ENCODE measurements at regions not wholly inside any gene's neighbourhood (a gene's known extent, or its start where the extent isn't known, plus 50 kb on each side); places are given as distances from the start of the nearest gene placed in this dataset.

- TF ChIP-seq CTCF (IDR thresholded peaks at IDR 0.05; ENCODE audit: insufficient read depth, low read length, poor library complexity, severe bottlenecking) (no peak), EZH2phosphoT487 (conservative IDR thresholded peaks at IDR 0.05; ENCODE audit: low read length) (no peak)
These were observed 402.3 kb upstream of the ADAMTS5 start for GRCh38 chr21:27369234-27369633.
